CD14-positive monocyte (primary cell): ENCODE measurements at regions not wholly inside any gene's neighbourhood (a gene's known extent, or its start where the extent isn't known, plus 50 kb on each side); places are given as distances from the start of the nearest gene placed in this dataset.

Experiments
- DNase-seq, 3 donors: peaks; one replicate each; pipeline ENCODE4 v3.0.0-alpha.2; 2011 to 2022
- H2AFZ ChIP-seq: 2 replicates; pipeline ENCODE4 v1.6.0; 2012; ENCODE audit warnings: mild to moderate bottlenecking, low read depth, low read length, inconsistent platforms; ENCODE audit not compliant: insufficient read depth, poor library complexity, severe bottlenecking
- H3K27ac ChIP-seq, 2 donors: 1 replicate in 1 of 2; 2 replicates in 1 of 2; pipeline ENCODE4 v1.5.1; 2012 to 2013; ENCODE audit warnings: low read length in 2 of 2, control low read depth in 1 of 2, inconsistent platforms in 1 of 2, low read depth in 1 of 2, mild to moderate bottlenecking in 1 of 2
- H3K27me3 ChIP-seq, 2 donors: one replicate each; pipeline versions ENCODE4 v1.6.0 to v1.6.1; 2011 to 2013; ENCODE audit warnings: low read length in 2 of 2; ENCODE audit not compliant: control insufficient read depth in 2 of 2, insufficient read depth in 2 of 2
- H3K36me3 ChIP-seq, 2 donors: replicated peaks in 1 of 2; 1 replicate in 1 of 2; 2 replicates in 1 of 2; pipeline versions ENCODE4 v1.5.1 to v1.6.1; 2012 to 2013; ENCODE audit warnings: low read length in 2 of 2, control low read depth in 1 of 2, inconsistent platforms in 1 of 2, mild to moderate bottlenecking in 1 of 2; ENCODE audit not compliant: insufficient read depth in 2 of 2, control insufficient read depth in 1 of 2
- H3K4me1 ChIP-seq, 2 donors: 1 replicate in 1 of 2; 2 replicates in 1 of 2; pipeline versions ENCODE4 v1.5.1 to v1.6.1; 2012 to 2013; ENCODE audit warnings: low read length in 2 of 2, control low read depth in 1 of 2, inconsistent platforms in 1 of 2, mild to moderate bottlenecking in 1 of 2, moderate library complexity in 1 of 2; ENCODE audit not compliant: insufficient read depth in 2 of 2, control insufficient read depth in 1 of 2
- H3K4me2 ChIP-seq: replicated peaks from 2 replicates; pipeline ENCODE3; 2012; ENCODE audit warnings: low read length, moderate library complexity, mild to moderate bottlenecking; ENCODE audit not compliant: poor library complexity, severe bottlenecking; ENCODE audit errors: extremely low read depth
- H3K4me3 ChIP-seq, 3 experiments: fragments of 200-600 bp in 1 of 3; sonication (generic) in 1 of 3; replicated peaks in 1 of 3; 1 replicate in 2 of 3; 2 replicates in 1 of 3; pipeline ENCODE4 v1.5.1; 2011 to 2013; ENCODE audit warnings: low read length in 3 of 3, mild to moderate bottlenecking in 3 of 3, control low read depth in 2 of 3, low read depth in 2 of 3, inconsistent platforms in 1 of 3, moderate library complexity in 1 of 3
- H3K79me2 ChIP-seq: 2 replicates; pipeline ENCODE4 v1.6.0; 2012; ENCODE audit warnings: mild to moderate bottlenecking, control low read depth, inconsistent platforms, low read length, moderate library complexity; ENCODE audit not compliant: insufficient read depth
- H3K9ac ChIP-seq: 2 replicates; pipeline ENCODE4 v1.6.0; 2017; ENCODE audit warnings: low read length, mild to moderate bottlenecking; ENCODE audit not compliant: insufficient read depth, poor library complexity, severe bottlenecking
- H3K9me3 ChIP-seq, 2 donors: replicated peaks in 1 of 2; 1 replicate in 1 of 2; 2 replicates in 1 of 2; pipeline versions ENCODE4 v1.5.1 to v1.6.1; 2012 to 2013; ENCODE audit warnings: low read length in 2 of 2, control low read depth in 1 of 2; ENCODE audit not compliant: control insufficient read depth in 1 of 2, insufficient read depth in 1 of 2
- H4K20me1 ChIP-seq: 2 replicates; pipeline ENCODE4 v1.6.0; 2012; ENCODE audit warnings: mild to moderate bottlenecking, low read length, control low read depth, moderate library complexity; ENCODE audit not compliant: insufficient read depth
- H3K27ac Mint-ChIP-seq, 7 donors: one replicate each; pipeline ENCODE4 v1.8.0; 2020; ENCODE audit warnings: mild to moderate bottlenecking in 7 of 7, mixed read lengths in 7 of 7, moderate library complexity in 6 of 7, inconsistent platforms in 2 of 7
- H3K27me3 Mint-ChIP-seq, 3 donors: one replicate each; pipeline ENCODE4 v1.8.0; 2021 to 2022; ENCODE audit warnings: low read depth in 3 of 3, mild to moderate bottlenecking in 3 of 3, mixed read lengths in 3 of 3, moderate library complexity in 3 of 3, inconsistent platforms in 1 of 3
- H3K36me3 Mint-ChIP-seq, 2 donors: one replicate each; pipeline ENCODE4 v1.8.0; 2020; ENCODE audit warnings: mixed read lengths in 2 of 2, inconsistent platforms in 1 of 2, mild to moderate bottlenecking in 1 of 2
- H3K4me1 Mint-ChIP-seq: one replicate; pipeline ENCODE4 v1.8.0; 2020; ENCODE audit warnings: mild to moderate bottlenecking, mixed read lengths
- H3K4me3 Mint-ChIP-seq, 2 donors: one replicate each; pipeline ENCODE4 v1.8.0; 2020; ENCODE audit warnings: mild to moderate bottlenecking in 2 of 2, mixed read lengths in 2 of 2, moderate library complexity in 1 of 2
- H3K9me3 Mint-ChIP-seq, 7 donors: one replicate each; pipeline ENCODE4 v1.8.0; 2020 to 2022; ENCODE audit warnings: mixed read lengths in 7 of 7, mild to moderate bottlenecking in 6 of 7, moderate library complexity in 6 of 7, inconsistent platforms in 2 of 7
- WGBS: methylation state at CpG from one replicate; pipeline ENCODE4 v1.1.5; 2013; ENCODE audit warnings: missing lambda C conversion rate; ENCODE audit not compliant: insufficient coverage; 5-methylcytosine and 5-hydroxymethylcytosine counted together
- intact Hi-C, 2 donors: fragments of 100-400 bp; cut with micrococcal nuclease; formaldehyde crosslinking; loops; one replicate each; pipeline versions ENCODE4 v1.15.0 to v1.15.1; 2023
- TF ChIP-seq, protein P1 (sequence below): fragments of 200-600 bp; IDR thresholded peaks from one replicate; pipeline ENCODE4 v1.8.0; 2022; ENCODE audit warnings: antibody characterized with exemption, mild to moderate bottlenecking

DNA sequence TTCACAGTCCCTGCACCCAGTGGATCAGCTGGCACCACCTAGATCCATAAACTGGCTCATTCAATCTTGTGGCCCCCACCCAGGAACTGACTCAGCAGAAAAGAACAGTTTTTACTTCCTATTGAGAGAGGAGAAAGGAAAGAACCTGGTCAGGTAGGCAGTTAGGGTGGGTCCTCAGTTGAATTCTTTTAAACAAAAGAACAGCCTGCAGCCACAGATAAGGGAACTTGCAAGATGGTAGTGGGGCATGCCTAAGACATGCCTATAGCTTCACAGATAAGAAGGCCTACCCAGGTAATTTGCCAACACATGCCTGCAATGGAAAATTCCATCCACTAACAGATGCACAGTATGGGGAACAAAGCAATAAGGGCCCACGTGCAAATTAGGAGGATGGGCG is 86.7 kb upstream of the NLGN4Y start:
- H3K9me3 Mint-ChIP-seq = peaks cover 0 to 5% (median 0%) of the 10 kb centered on the region in 7 donors
- intact Hi-C loops = no loop called here
- H3K27ac Mint-ChIP-seq = no peak overlapping the region
- Histone ChIP-seq H3K4me2 (no peak overlapping the region), H3K4me1 (no peaks in the 10 kb centered on the region), H3K27ac (no peak overlapping the region), H4K20me1 (no peaks in the 10 kb centered on the region), H3K36me3 (no peaks in the 10 kb centered on the region), H3K9ac (no peak overlapping the region), H3K27me3 (no peaks in the 10 kb centered on the region), H3K4me3 (no peak overlapping the region), H2AFZ (no peak overlapping the region), H3K9me3 (no peaks in the 10 kb centered on the region), H3K79me2 (no peaks in the 10 kb centered on the region)
- no peak for DNase-seq
- TF ChIP-seq, protein P1, sequence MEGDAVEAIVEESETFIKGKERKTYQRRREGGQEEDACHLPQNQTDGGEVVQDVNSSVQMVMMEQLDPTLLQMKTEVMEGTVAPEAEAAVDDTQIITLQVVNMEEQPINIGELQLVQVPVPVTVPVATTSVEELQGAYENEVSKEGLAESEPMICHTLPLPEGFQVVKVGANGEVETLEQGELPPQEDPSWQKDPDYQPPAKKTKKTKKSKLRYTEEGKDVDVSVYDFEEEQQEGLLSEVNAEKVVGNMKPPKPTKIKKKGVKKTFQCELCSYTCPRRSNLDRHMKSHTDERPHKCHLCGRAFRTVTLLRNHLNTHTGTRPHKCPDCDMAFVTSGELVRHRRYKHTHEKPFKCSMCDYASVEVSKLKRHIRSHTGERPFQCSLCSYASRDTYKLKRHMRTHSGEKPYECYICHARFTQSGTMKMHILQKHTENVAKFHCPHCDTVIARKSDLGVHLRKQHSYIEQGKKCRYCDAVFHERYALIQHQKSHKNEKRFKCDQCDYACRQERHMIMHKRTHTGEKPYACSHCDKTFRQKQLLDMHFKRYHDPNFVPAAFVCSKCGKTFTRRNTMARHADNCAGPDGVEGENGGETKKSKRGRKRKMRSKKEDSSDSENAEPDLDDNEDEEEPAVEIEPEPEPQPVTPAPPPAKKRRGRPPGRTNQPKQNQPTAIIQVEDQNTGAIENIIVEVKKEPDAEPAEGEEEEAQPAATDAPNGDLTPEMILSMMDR = no peak
- no peaks in the 10 kb centered on the region for H3K36me3 Mint-ChIP-seq
- WGBS = no CpG with 5 or more reads among the region's 2 CpGs
- no peaks in the 10 kb centered on the region for H3K27me3 Mint-ChIP-seq
- H3K4me1 Mint-ChIP-seq = no peaks in the 10 kb centered on the region
- H3K4me3 Mint-ChIP-seq = no peak overlapping the region

DNA sequence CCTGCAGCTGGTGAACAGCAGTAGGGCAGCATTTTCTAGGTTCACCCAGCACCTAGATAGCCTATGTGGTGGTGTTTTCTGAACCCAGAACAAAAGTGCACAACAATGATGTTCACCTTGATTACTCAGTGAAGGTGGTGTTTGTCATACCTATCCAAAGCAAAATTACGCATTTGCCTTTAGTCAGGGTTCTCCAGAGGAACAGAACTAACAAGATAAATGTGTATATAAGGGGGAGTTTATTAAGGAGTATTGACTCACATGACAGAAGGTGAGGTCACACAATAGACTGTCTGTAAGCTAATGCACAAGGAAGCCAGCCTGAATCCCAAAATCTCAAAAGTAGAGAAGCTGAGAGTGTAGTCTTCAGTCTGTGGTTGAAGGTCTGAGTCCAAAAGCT is 85.9 kb upstream of the NLGN4Y start:
- Mint-ChIP-seq H3K27me3 (no peaks in the 10 kb centered on the region), H3K27ac (no peak overlapping the region), H3K4me3 (no peak overlapping the region), H3K9me3 (peaks cover 0 to 5% (median 0%) of the 10 kb centered on the region in 7 donors), H3K36me3 (no peaks in the 10 kb centered on the region), H3K4me1 (no peaks in the 10 kb centered on the region)
- Histone ChIP-seq H4K20me1 (no peaks in the 10 kb centered on the region), H3K79me2 (no peaks in the 10 kb centered on the region), H3K36me3 (no peaks in the 10 kb centered on the region), H3K9me3 (no peaks in the 10 kb centered on the region), H3K27ac (no peak overlapping the region), H2AFZ (no peak overlapping the region), H3K4me2 (no peak overlapping the region), H3K4me3 (no peak overlapping the region), H3K9ac (no peak overlapping the region), H3K4me1 (no peaks in the 10 kb centered on the region), H3K27me3 (no peaks in the 10 kb centered on the region)
- DNase-seq = no peak
- intact Hi-C loops = no loop called here
- TF ChIP-seq, protein P1 = no peak
- WGBS = no CpG with 5 or more reads among the region's 1 CpG
